IPS DF 6.9 (cell line): ENCODE measurements at regions not wholly inside any gene's neighbourhood (a gene's known extent, or its start where the extent isn't known, plus 50 kb on each side); places are given as distances from the start of the nearest gene placed in this dataset.

Experiments used
- DNase-seq: peaks from one replicate; pipeline ENCODE4 v3.0.0-alpha.2; 2013; ENCODE audit warnings: low read depth, low spot score
- H3K27ac ChIP-seq: one replicate; pipeline ENCODE4 v1.5.1; 2013; ENCODE audit warnings: low read length, control low read depth
- H3K27me3 ChIP-seq: 2 replicates; pipeline ENCODE4 v1.6.1; 2013; ENCODE audit warnings: mild to moderate bottlenecking, low read length; ENCODE audit not compliant: control insufficient read depth, insufficient read depth
- H3K36me3 ChIP-seq: 2 replicates; pipeline ENCODE4 v1.6.1; 2013; ENCODE audit warnings: low read length; ENCODE audit not compliant: control insufficient read depth, insufficient read depth
- H3K4me1 ChIP-seq: 2 replicates; pipeline ENCODE4 v1.6.1; 2013; ENCODE audit warnings: low read length; ENCODE audit not compliant: control insufficient read depth, insufficient read depth
- H3K4me3 ChIP-seq: 2 replicates; pipeline ENCODE4 v1.5.1; 2013; ENCODE audit warnings: mild to moderate bottlenecking, low read length
- H3K9me3 ChIP-seq: 2 replicates; pipeline ENCODE4 v1.6.1; 2013; ENCODE audit warnings: low read length, inconsistent platforms; ENCODE audit not compliant: control insufficient read depth, insufficient read depth
- WGBS: extraction: QIAGEN DNeasy Blood & Tissue Kit; methylation state at CpG from one replicate; pipeline ENCODE4 v1.1.7; 2013; ENCODE audit warnings: mixed read lengths, missing lambda C conversion rate; ENCODE audit not compliant: insufficient read length, insufficient coverage; 5-methylcytosine and 5-hydroxymethylcytosine counted together

- Histone ChIP-seq H3K9me3 (no peaks in the 10 kb centered on the region), H3K36me3 (no peaks in the 10 kb centered on the region), H3K27me3 (no peaks in the 10 kb centered on the region), H3K4me3 (no peak overlapping the region), H3K27ac (no peak overlapping the region), H3K4me1 (0 out of 2 replicates have a peak, but pooled peaks cover 2% of the 10 kb centered on the region)
- DNase-seq, result no peak
- WGBS, result no CpG with 5 or more reads among the region's 13 CpGs
Measured at GRCh38 chr12:11946161-11946560, 124.6 kb upstream of the BCL2L14 start.

GRCh38 chr12:11947213-11947612, 123.5 kb upstream of the BCL2L14 start:
- no peaks in the 10 kb centered on the region for H3K9me3 ChIP-seq
- no peak overlapping the region for H3K4me3 ChIP-seq
- no peak for DNase-seq
- 0 out of 2 replicates have a peak, but pooled peaks cover 2% of the 10 kb centered on the region for H3K4me1 ChIP-seq
- no peak overlapping the region for H3K27ac ChIP-seq
- WGBS, result no CpG with 5 or more reads among the region's 6 CpGs
- no peaks in the 10 kb centered on the region for H3K36me3 ChIP-seq
- H3K27me3 ChIP-seq, result no peaks in the 10 kb centered on the region

- H3K9me3 ChIP-seq, result no peaks in the 10 kb centered on the region
- WGBS, result no CpG with 5 or more reads among the region's 9 CpGs
- H3K4me3 ChIP-seq, result no peak overlapping the region
- 0 out of 2 replicates have a peak, but pooled peaks cover 2% of the 10 kb centered on the region for H3K4me1 ChIP-seq
- DNase-seq, result no peak
- H3K36me3 ChIP-seq, result no peaks in the 10 kb centered on the region
- no peak overlapping the region for H3K27ac ChIP-seq
- H3K27me3 ChIP-seq, result no peaks in the 10 kb centered on the region
Measured at GRCh38 chr12:11949738-11950411, 120.9 kb upstream of the BCL2L14 start.

- Histone ChIP-seq H3K27me3 (no peaks in the 10 kb centered on the region), H3K36me3 (no peaks in the 10 kb centered on the region), H3K27ac (no peak overlapping the region), H3K4me3 (no peak overlapping the region), H3K9me3 (no peaks in the 10 kb centered on the region), H3K4me1 (0 out of 2 replicates have a peak, but pooled peaks cover 2% of the 10 kb centered on the region)
- no peak for DNase-seq
- WGBS, result no CpG with 5 or more reads among the region's 5 CpGs
Measured at GRCh38 chr12:11951209-11951608, 119.5 kb upstream of the BCL2L14 start.

- no CpG with 5 or more reads among the region's 7 CpGs for WGBS
- Histone ChIP-seq H3K27ac (no peak overlapping the region), H3K9me3 (no peaks in the 10 kb centered on the region), H3K4me3 (no peak overlapping the region), H3K36me3 (no peaks in the 10 kb centered on the region), H3K27me3 (no peaks in the 10 kb centered on the region), H3K4me1 (0 out of 2 replicates have a peak, but pooled peaks cover 2% of the 10 kb centered on the region)
- no peak for DNase-seq
Measured at GRCh38 chr12:11953523-11953922, 117.2 kb upstream of the BCL2L14 start.

GRCh38 chr12:11954181-11954580, 116.6 kb upstream of the BCL2L14 start:
- peaks cover 2% of the 10 kb centered on the region; the same call in 1 of the 2 replicates for H3K4me1 ChIP-seq
- no peak overlapping the region for H3K4me3 ChIP-seq
- WGBS, result no CpG with 5 or more reads among the region's 2 CpGs

GRCh38 chr12:11958221-11959091, 112.3 kb upstream of the BCL2L14 start:
- Histone ChIP-seq H3K27ac (no peak overlapping the region), H3K9me3 (no peaks in the 10 kb centered on the region), H3K36me3 (no peaks in the 10 kb centered on the region), H3K4me3 (no peak overlapping the region), H3K4me1 (peaks cover 2% of the 10 kb centered on the region; the same call in 1 of the 2 replicates), H3K27me3 (no peaks in the 10 kb centered on the region)
- no peak for DNase-seq
- no CpG with 5 or more reads among the region's 9 CpGs for WGBS

More at GRCh38 chr12:11954181-11954580, 116.6 kb upstream of the BCL2L14 start:
- Histone ChIP-seq H3K27ac (no peak overlapping the region), H3K36me3 (no peaks in the 10 kb centered on the region), H3K9me3 (no peaks in the 10 kb centered on the region), H3K27me3 (no peaks in the 10 kb centered on the region)
- no peak for DNase-seq

GRCh38 chr12:11959117-11959823, 111.5 kb upstream of the BCL2L14 start:
- Histone ChIP-seq H3K4me1 (peaks cover 2% of the 10 kb centered on the region; the same call in 1 of the 2 replicates), H3K36me3 (no peaks in the 10 kb centered on the region), H3K27me3 (no peaks in the 10 kb centered on the region), H3K27ac (no peak overlapping the region), H3K9me3 (no peaks in the 10 kb centered on the region), H3K4me3 (no peak overlapping the region)
- no CpG with 5 or more reads among the region's 9 CpGs for WGBS
- DNase-seq, result no peak

- no peak overlapping the region for H3K4me3 ChIP-seq
- H3K27me3 ChIP-seq, result no peaks in the 10 kb centered on the region
- no peaks in the 10 kb centered on the region for H3K36me3 ChIP-seq
- DNase-seq, result no peak
- no peaks in the 10 kb centered on the region for H3K9me3 ChIP-seq
- peaks cover 2% of the 10 kb centered on the region; the same call in 1 of the 2 replicates for H3K4me1 ChIP-seq
- H3K27ac ChIP-seq, result no peak overlapping the region
- no CpG with 5 or more reads among the region's 6 CpGs for WGBS
Measured at GRCh38 chr12:11960646-11961045, 110.1 kb upstream of the BCL2L14 start.

GRCh38 chr12:11961686-11962085, 109.1 kb upstream of the BCL2L14 start:
- no peaks in the 10 kb centered on the region for H3K9me3 ChIP-seq
- H3K36me3 ChIP-seq, result no peaks in the 10 kb centered on the region
- WGBS, result no CpG with 5 or more reads among the region's 5 CpGs
- no peak for DNase-seq
- no peak overlapping the region for H3K27ac ChIP-seq
- H3K4me3 ChIP-seq, result no peak overlapping the region
- no peaks in the 10 kb centered on the region for H3K27me3 ChIP-seq
- peaks cover 2% of the 10 kb centered on the region; the same call in 1 of the 2 replicates for H3K4me1 ChIP-seq
